ENCODE measurements at regions not wholly inside any gene's neighbourhood (a gene's known extent, or its start where the extent isn't known, plus 50 kb on each side); places are given as distances from the start of the nearest gene placed in this dataset.

GRCh38 chr5:92467695-92468094, 1084.6 kb upstream of the ARRDC3 start:
- no peak for TF ChIP-seq CTCF (IDR thresholded peaks at IDR 0.05)
- no peak for TF ChIP-seq POLR2A (IDR thresholded peaks at IDR 0.05)

Data from thyroid gland (tissue), 4 donors.